GM13976 (cell line): ENCODE measurements at regions not wholly inside any gene's neighbourhood (a gene's known extent, or its start where the extent isn't known, plus 50 kb on each side); places are given as distances from the start of the nearest gene placed in this dataset.

Experiments used
- DNase-seq: peaks from one replicate; pipeline ENCODE4 v3.0.0; 2012; ENCODE audit warnings: low spot score
- CTCF ChIP-seq: IDR thresholded peaks from 2 replicates; pipeline ENCODE4 v1.5.1; 2012; ENCODE audit warnings: borderline replicate concordance, mild to moderate bottlenecking; ENCODE audit not compliant: insufficient read depth; ENCODE audit errors: extremely low read depth, missing control alignments, control extremely low read depth
- in situ Hi-C: fragments of 300-500 bp; cut with MboI; formaldehyde crosslinking; loops from one replicate; pipeline ENCODE4 v1.12.0; 2022; ENCODE audit warnings: low sequenced_read_pairs, mixed read lengths, inconsistent platforms; ENCODE audit not compliant: unreplicated experiment

GRCh38 chr9:126556560-126557250 is 57.0 kb upstream of the LMX1B start:
- in situ Hi-C loops: loop anchor here (10.0 kb wide), 1 partner anchor 52 kb away; no protein-coding TSS in a partner anchor
- DNase-seq: peak; percentile 21
- TF ChIP-seq CTCF: no peak

- peak; percentile 89 for DNase-seq
- in situ Hi-C loops: loop anchor here (10.0 kb wide), 1 partner anchor 53 kb away; no protein-coding TSS in a partner anchor
- peak; percentile 98 for TF ChIP-seq CTCF
Measured at GRCh38 chr9:126558051-126558665, 55.6 kb upstream of the LMX1B start.

GRCh38 chr9:126559296-126559695 is 54.4 kb upstream of the LMX1B start:
- in situ Hi-C loops: loop anchor here (10.0 kb wide), 1 partner anchor 54 kb away; no protein-coding TSS in a partner anchor
- no peak for DNase-seq
- TF ChIP-seq CTCF: no peak

- in situ Hi-C loops: no loop called here
- no peak for TF ChIP-seq CTCF
- no peak for DNase-seq
Measured at GRCh38 chr9:126561582-126561981, 52.1 kb upstream of the LMX1B start.

GRCh38 chr9:126563556-126563955 is 50.2 kb upstream of the LMX1B start:
- in situ Hi-C loops: no loop called here
- no peak for TF ChIP-seq CTCF
- no peak for DNase-seq
